ENCODE measurements at regions not wholly inside any gene's neighbourhood (a gene's known extent, or its start where the extent isn't known, plus 50 kb on each side); places are given as distances from the start of the nearest gene placed in this dataset.
"Not testable (repeated sequence)": the region's sequence is repeated elsewhere in the genome, so short reads cannot be mapped to it uniquely, and the experiment has no call there.

DNA sequence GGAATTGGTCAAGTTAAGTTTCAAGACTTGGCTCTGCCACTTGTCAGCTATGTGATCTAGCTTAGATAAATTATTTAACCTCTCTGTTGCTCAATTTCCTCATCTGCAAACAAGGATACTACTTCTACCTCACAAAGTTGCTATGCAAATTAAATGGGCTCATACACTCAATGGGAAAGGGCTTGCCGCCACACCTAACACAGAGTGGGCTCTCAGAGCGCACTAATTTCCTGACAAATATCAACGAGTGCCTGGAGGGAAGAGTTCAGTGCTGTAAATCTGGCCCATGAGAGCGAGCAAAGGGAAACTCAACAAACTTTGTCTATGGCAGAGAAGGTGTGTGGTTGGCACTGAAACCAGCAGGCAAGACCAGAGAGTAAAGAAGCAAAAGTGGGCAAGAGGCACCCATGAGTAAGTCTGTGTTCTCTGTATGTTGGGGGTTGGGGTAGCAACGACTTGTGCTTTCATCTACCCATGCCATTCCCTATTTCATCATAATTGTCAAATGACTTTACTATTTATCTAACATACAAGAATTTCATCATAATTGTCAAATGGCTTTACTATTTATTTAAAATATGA, 60.7 kb upstream of the PHF21A start:
- Histone ChIP-seq H3K36me3 (ENCODE audit: control insufficient read depth in 4 of 4, insufficient read depth in 4 of 4, low read length in 3 of 4) (no peaks in the 10 kb centered on the region), H3K4me1 (ENCODE audit: control extremely low read depth in 1 of 4, control insufficient read depth in 4 of 4, insufficient read depth in 4 of 4, low read length in 3 of 4) (no peaks in the 10 kb centered on the region), H3K4me3 (ENCODE audit: control insufficient read depth in 1 of 7, extremely low read depth in 1 of 7, insufficient read depth in 4 of 7, low read depth in 2 of 7, low read length in 6 of 7) (no peak overlapping the region), H3K27ac (ENCODE audit: insufficient read depth in 1 of 2, low read depth in 1 of 2, low read length in 2 of 2, poor library complexity in 1 of 2, severe bottlenecking in 2 of 2) (no peak overlapping the region), H3K27me3 (replicated peaks in 2 of 5; ENCODE audit: control insufficient read depth in 4 of 5, insufficient read depth in 5 of 5, low read length in 4 of 5) (no peaks in the 10 kb centered on the region), H3K9me3 (ENCODE audit: control extremely low read depth in 1 of 5, control insufficient read depth in 4 of 5, insufficient read depth in 2 of 5, low read depth in 1 of 5, low read length in 4 of 5) (peaks cover 0 to 3% (median 0%) of the 10 kb centered on the region in 5 experiments)
- DNase-seq = no peak
- CTCF ChIA-PET = no interaction called here
- WGBS (ENCODE audit: insufficient coverage) = 88% methylated on average over 4 of the region's 5 CpGs
- POLR2A ChIA-PET = no interaction called here

DNA sequence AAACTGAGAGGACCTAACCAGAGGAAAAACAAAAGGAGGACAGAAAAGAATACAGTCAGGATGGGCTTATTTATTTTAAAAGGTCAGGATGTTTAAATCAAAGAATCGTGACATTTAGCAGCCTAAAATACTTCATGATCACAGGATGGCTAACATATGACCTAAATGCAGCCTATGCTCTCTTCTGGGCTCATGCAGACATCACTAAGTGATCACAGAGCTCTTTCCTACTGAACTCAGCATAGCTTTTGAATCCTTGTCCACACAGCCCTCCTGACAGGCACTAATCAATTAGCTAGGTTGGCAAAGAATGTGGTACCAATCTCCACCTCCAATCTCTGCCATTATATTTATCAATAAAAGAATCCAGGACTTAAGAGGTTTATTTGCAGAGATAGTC, 60.1 kb upstream of the PHF21A start:
- no peak for DNase-seq
- Histone ChIP-seq H3K36me3 (ENCODE audit: control insufficient read depth in 4 of 4, insufficient read depth in 4 of 4, low read length in 3 of 4) (no peaks in the 10 kb centered on the region), H3K4me3 (ENCODE audit: control insufficient read depth in 1 of 7, extremely low read depth in 1 of 7, insufficient read depth in 4 of 7, low read depth in 2 of 7, low read length in 6 of 7) (no peak overlapping the region), H3K9me3 (ENCODE audit: control extremely low read depth in 1 of 5, control insufficient read depth in 4 of 5, insufficient read depth in 2 of 5, low read depth in 1 of 5, low read length in 4 of 5) (peaks cover 0 to 3% (median 0%) of the 10 kb centered on the region in 5 experiments), H3K27ac (ENCODE audit: insufficient read depth in 1 of 2, low read depth in 1 of 2, low read length in 2 of 2, poor library complexity in 1 of 2, severe bottlenecking in 2 of 2) (no peak overlapping the region), H3K4me1 (ENCODE audit: control extremely low read depth in 1 of 4, control insufficient read depth in 4 of 4, insufficient read depth in 4 of 4, low read length in 3 of 4) (no peaks in the 10 kb centered on the region), H3K27me3 (replicated peaks in 2 of 5; ENCODE audit: control insufficient read depth in 4 of 5, insufficient read depth in 5 of 5, low read length in 4 of 5) (no peaks in the 10 kb centered on the region)
- WGBS (ENCODE audit: insufficient coverage) = 90% methylated on average over 1 of the region's 1 CpG
- POLR2A ChIA-PET = no interaction called here
- CTCF ChIA-PET = no interaction called here

DNA sequence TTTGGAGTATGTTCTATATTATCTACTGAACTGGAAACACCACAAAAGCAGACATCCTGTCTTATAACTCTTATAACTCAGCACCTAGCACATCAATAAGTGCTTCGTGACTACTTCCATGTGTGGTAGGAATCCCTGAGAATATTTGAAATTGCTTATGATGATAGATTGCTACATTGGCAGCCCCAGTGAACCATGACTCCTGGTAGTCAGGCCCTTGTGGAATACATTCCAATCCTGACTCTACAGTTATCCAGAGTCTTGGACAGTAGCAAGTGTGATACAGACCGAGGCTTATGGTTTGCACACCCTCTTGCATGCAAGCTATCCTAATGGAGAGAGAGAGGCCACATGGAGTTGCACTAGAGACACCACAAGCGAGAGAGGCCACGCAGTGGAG, 59.5 kb upstream of the PHF21A start:
- ChIA-PET CTCF (no interaction called here), POLR2A (no interaction called here)
- DNase-seq = no peak
- Histone ChIP-seq H3K27me3 (replicated peaks in 2 of 5; ENCODE audit: control insufficient read depth in 4 of 5, insufficient read depth in 5 of 5, low read length in 4 of 5) (peaks cover 0 to 2% (median 0%) of the 10 kb centered on the region in 5 experiments), H3K9me3 (ENCODE audit: control extremely low read depth in 1 of 5, control insufficient read depth in 4 of 5, insufficient read depth in 2 of 5, low read depth in 1 of 5, low read length in 4 of 5) (peaks cover 0 to 3% (median 0%) of the 10 kb centered on the region in 5 experiments), H3K27ac (ENCODE audit: insufficient read depth in 1 of 2, low read depth in 1 of 2, low read length in 2 of 2, poor library complexity in 1 of 2, severe bottlenecking in 2 of 2) (no peak overlapping the region), H3K4me3 (ENCODE audit: control insufficient read depth in 1 of 7, extremely low read depth in 1 of 7, insufficient read depth in 4 of 7, low read depth in 2 of 7, low read length in 6 of 7) (no peak overlapping the region), H3K36me3 (ENCODE audit: control insufficient read depth in 4 of 4, insufficient read depth in 4 of 4, low read length in 3 of 4) (no peaks in the 10 kb centered on the region), H3K4me1 (ENCODE audit: control extremely low read depth in 1 of 4, control insufficient read depth in 4 of 4, insufficient read depth in 4 of 4, low read length in 3 of 4) (no peaks in the 10 kb centered on the region)
- 97% methylated on average over 3 of the region's 4 CpGs for WGBS (ENCODE audit: insufficient coverage)

DNA sequence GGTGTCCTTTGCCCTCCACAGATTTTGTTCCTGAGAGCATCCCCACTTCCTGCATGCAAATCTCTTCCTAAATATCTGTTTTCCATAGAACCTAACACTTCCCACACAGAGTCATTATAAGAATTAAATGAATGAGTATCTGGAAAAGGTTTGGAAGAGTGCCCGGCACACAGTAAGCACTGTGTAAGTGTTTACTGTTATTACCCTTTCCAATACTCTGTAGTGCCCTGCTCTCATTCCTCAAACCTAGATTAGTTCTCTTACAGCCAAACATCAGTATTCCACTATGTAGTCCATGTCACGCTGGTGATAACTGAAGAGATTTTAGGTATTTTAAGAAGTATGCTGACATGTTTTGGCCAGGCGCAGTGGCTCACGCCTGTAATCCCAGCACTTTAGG, 57.3 kb upstream of the PHF21A start:
- no peak for DNase-seq
- Histone ChIP-seq H3K27me3 (replicated peaks in 2 of 5; ENCODE audit: control insufficient read depth in 4 of 5, insufficient read depth in 5 of 5, low read length in 4 of 5) (peaks cover 0 to 4% (median 0%) of the 10 kb centered on the region in 5 experiments), H3K4me3 (ENCODE audit: control insufficient read depth in 1 of 7, extremely low read depth in 1 of 7, insufficient read depth in 4 of 7, low read depth in 2 of 7, low read length in 6 of 7) (no peak overlapping the region), H3K36me3 (ENCODE audit: control insufficient read depth in 4 of 4, insufficient read depth in 4 of 4, low read length in 3 of 4) (no peaks in the 10 kb centered on the region), H3K4me1 (ENCODE audit: control extremely low read depth in 1 of 4, control insufficient read depth in 4 of 4, insufficient read depth in 4 of 4, low read length in 3 of 4) (no peaks in the 10 kb centered on the region), H3K27ac (ENCODE audit: insufficient read depth in 1 of 2, low read depth in 1 of 2, low read length in 2 of 2, poor library complexity in 1 of 2, severe bottlenecking in 2 of 2) (no peak overlapping the region), H3K9me3 (ENCODE audit: control extremely low read depth in 1 of 5, control insufficient read depth in 4 of 5, insufficient read depth in 2 of 5, low read depth in 1 of 5, low read length in 4 of 5) (no peaks in the 10 kb centered on the region)
- ChIA-PET CTCF (no interaction called here), POLR2A (no interaction called here)
- 100% methylated on average over 2 of the region's 4 CpGs for WGBS (ENCODE audit: insufficient coverage)

DNA sequence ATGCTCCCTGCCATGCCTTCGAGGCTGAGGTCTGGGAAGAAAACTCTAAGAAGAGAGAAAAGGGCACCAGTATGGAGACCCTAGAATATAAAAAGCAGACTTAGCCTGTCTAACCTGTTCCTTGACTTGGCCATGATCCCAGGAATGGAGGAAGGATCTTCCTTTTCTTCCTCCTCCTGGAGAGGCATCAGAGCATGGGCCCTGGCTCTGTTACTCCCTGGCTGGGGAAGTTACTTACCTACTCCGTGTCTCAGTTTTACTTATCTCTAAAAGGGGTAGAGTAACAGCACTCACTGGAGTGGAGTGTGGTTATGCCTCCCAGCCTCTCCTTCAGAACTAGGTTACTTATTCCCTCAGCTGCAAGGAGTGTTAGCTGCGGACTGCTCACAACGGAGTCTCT, 55.2 kb upstream of the PHF21A start:
- no peak for DNase-seq
- no peak overlapping the region for H3K4me3 ChIP-seq (ENCODE audit: control insufficient read depth in 1 of 7, extremely low read depth in 1 of 7, insufficient read depth in 4 of 7, low read depth in 2 of 7, low read length in 6 of 7)
- H3K36me3 ChIP-seq (ENCODE audit: control insufficient read depth in 4 of 4, insufficient read depth in 4 of 4, low read length in 3 of 4) = no peaks in the 10 kb centered on the region
- H3K9me3 ChIP-seq (ENCODE audit: control extremely low read depth in 1 of 5, control insufficient read depth in 4 of 5, insufficient read depth in 2 of 5, low read depth in 1 of 5, low read length in 4 of 5) = no peaks in the 10 kb centered on the region
- ChIA-PET CTCF (interaction anchor here (1.5 kb wide), 1 partner anchor 15 kb away, joined by 3 read pairs; no protein-coding TSS in a partner anchor), POLR2A (no interaction called here)
- no peaks in the 10 kb centered on the region for H3K4me1 ChIP-seq (ENCODE audit: control extremely low read depth in 1 of 4, control insufficient read depth in 4 of 4, insufficient read depth in 4 of 4, low read length in 3 of 4)
- 100% methylated on average over 2 of the region's 4 CpGs for WGBS (ENCODE audit: insufficient coverage)
- no peak overlapping the region for H3K27ac ChIP-seq (ENCODE audit: insufficient read depth in 1 of 2, low read depth in 1 of 2, low read length in 2 of 2, poor library complexity in 1 of 2, severe bottlenecking in 2 of 2)
- H3K27me3 ChIP-seq (replicated peaks in 2 of 5; ENCODE audit: control insufficient read depth in 4 of 5, insufficient read depth in 5 of 5, low read length in 4 of 5) = peaks cover 0 to 4% (median 0%) of the 10 kb centered on the region in 5 experiments

DNA sequence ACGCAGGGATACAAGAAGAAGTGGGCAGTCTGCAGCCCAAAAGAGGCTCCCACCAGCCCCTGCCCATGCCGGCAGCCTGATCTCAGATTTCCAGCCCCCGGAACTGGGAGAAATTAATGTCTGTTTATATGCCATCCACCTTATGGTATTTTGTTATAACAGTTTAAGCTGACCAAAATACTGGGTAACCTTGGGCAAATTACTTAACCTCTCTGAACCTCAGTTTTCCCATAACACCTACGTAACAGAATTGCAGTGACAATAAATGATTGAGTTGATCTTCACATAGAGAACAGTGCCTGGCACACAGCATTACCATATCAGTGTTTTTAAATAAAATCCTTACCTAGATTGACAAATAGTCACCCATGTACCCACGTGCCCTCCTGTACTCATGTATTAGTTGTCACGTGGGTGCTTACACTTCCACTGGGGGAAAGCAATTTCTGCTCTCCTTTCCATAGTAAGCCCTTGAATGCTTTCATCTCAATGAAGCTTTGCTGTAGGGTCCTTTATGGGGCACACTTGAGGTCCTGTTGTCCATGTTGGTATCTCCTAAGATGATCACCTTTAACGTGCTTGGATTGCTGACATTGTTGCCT, 54.2 kb upstream of the PHF21A start:
- ChIA-PET POLR2A (no interaction called here), CTCF (interaction anchor here (1.5 kb wide), 1 partner anchor 14 kb away, joined by 3 read pairs; no protein-coding TSS in a partner anchor)
- no peak overlapping the region for H3K4me3 ChIP-seq (ENCODE audit: control insufficient read depth in 1 of 7, extremely low read depth in 1 of 7, insufficient read depth in 4 of 7, low read depth in 2 of 7, low read length in 6 of 7)
- no peak overlapping the region for H3K27ac ChIP-seq (ENCODE audit: insufficient read depth in 1 of 2, low read depth in 1 of 2, low read length in 2 of 2, poor library complexity in 1 of 2, severe bottlenecking in 2 of 2)
- no peaks in the 10 kb centered on the region for H3K4me1 ChIP-seq (ENCODE audit: control extremely low read depth in 1 of 4, control insufficient read depth in 4 of 4, insufficient read depth in 4 of 4, low read length in 3 of 4)
- no peaks in the 10 kb centered on the region for H3K36me3 ChIP-seq (ENCODE audit: control insufficient read depth in 4 of 4, insufficient read depth in 4 of 4, low read length in 3 of 4)
- WGBS (ENCODE audit: insufficient coverage) = 87% methylated on average over 4 of the region's 7 CpGs
- H3K9me3 ChIP-seq (ENCODE audit: control extremely low read depth in 1 of 5, control insufficient read depth in 4 of 5, insufficient read depth in 2 of 5, low read depth in 1 of 5, low read length in 4 of 5) = no peaks in the 10 kb centered on the region
- H3K27me3 ChIP-seq (replicated peaks in 2 of 5; ENCODE audit: control insufficient read depth in 4 of 5, insufficient read depth in 5 of 5, low read length in 4 of 5) = peaks cover 0 to 4% (median 0%) of the 10 kb centered on the region in 5 experiments
- no peak for DNase-seq

DNA sequence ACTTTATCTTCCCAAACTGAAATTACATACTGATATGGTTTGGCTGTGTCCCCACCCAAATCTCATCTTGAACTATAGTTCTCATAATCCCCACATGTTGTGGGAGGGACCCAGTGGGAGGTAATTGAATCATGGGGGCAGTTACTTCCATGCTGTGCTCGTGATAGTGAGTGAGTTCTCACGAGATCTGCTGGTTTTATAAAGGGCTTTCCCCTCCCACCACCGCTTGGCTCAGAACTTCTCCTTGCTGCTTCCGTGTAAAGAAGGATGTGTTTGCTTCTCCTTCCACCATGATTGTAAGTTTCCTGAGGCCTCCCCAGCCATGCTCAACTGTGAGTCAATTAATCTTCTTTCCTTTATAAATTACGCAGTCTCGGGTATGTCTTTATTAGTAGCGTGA, 50.4 kb upstream of the PHF21A start:
- H3K27ac ChIP-seq (ENCODE audit: insufficient read depth in 1 of 2, low read depth in 1 of 2, low read length in 2 of 2, poor library complexity in 1 of 2, severe bottlenecking in 2 of 2); H3K36me3 ChIP-seq (ENCODE audit: control insufficient read depth in 4 of 4, insufficient read depth in 4 of 4, low read length in 3 of 4); CTCF ChIA-PET; H3K4me3 ChIP-seq (ENCODE audit: control insufficient read depth in 1 of 7, extremely low read depth in 1 of 7, insufficient read depth in 4 of 7, low read depth in 2 of 7, low read length in 6 of 7); DNase-seq; H3K4me1 ChIP-seq (ENCODE audit: control extremely low read depth in 1 of 4, control insufficient read depth in 4 of 4, insufficient read depth in 4 of 4, low read length in 3 of 4); H3K27me3 ChIP-seq (replicated peaks in 2 of 5; ENCODE audit: control insufficient read depth in 4 of 5, insufficient read depth in 5 of 5, low read length in 4 of 5); H3K9me3 ChIP-seq (ENCODE audit: control extremely low read depth in 1 of 5, control insufficient read depth in 4 of 5, insufficient read depth in 2 of 5, low read depth in 1 of 5, low read length in 4 of 5); POLR2A ChIA-PET: not testable (repeated sequence)
- WGBS (ENCODE audit: insufficient coverage) = 97% methylated on average over 7 of the region's 7 CpGs
